HepG2 (cell line): ENCODE measurements at regions not wholly inside any gene's neighbourhood (a gene's known extent, or its start where the extent isn't known, plus 50 kb on each side); places are given as distances from the start of the nearest gene placed in this dataset.

ENCODE experiments used
- CC2D1A ChIP-seq: sonication (generic); formaldehyde crosslinking; IDR thresholded peaks from 2 replicates; pipeline ENCODE4 v1.8.1; 2023; ENCODE audit warnings: mild to moderate bottlenecking, missing genetic modification reagents
- DBP ChIP-seq: sonication (generic); formaldehyde crosslinking; IDR thresholded peaks from 2 replicates; pipeline ENCODE4 v1.4.0; 2020; ENCODE audit warnings: missing genetic modification reagents; ENCODE audit errors: not compliant biosample characterization
- FOXA3 ChIP-seq: IDR thresholded peaks from 2 replicates; pipeline ENCODE4 v1.6.1; 2016; ENCODE audit warnings: missing genetic modification reagents, missing compliant biosample characterization
- FOXJ3 ChIP-seq: sonication (generic); formaldehyde crosslinking; IDR thresholded peaks from 2 replicates; pipeline ENCODE4 v1.4.0; 2020; ENCODE audit warnings: missing genetic modification reagents, mild to moderate bottlenecking, borderline replicate concordance
- FOXM1 ChIP-seq: sonication (generic); formaldehyde crosslinking; IDR thresholded peaks from 2 replicates; pipeline ENCODE4 v1.5.0; 2020; ENCODE audit warnings: missing genetic modification reagents
- HCFC1 ChIP-seq: fragments of 150-350 bp; IDR thresholded peaks from 2 replicates; pipeline ENCODE4 v1.6.1; 2014; ENCODE audit warnings: low read depth, low read length
- NFRKB ChIP-seq: fragments of 450-650 bp; IDR thresholded peaks from 2 replicates; pipeline ENCODE4 v1.6.1; 2017
- NR3C1 ChIP-seq: sonication (generic); formaldehyde crosslinking; IDR thresholded peaks from 2 replicates; pipeline ENCODE4 v1.4.0; 2020; ENCODE audit warnings: missing genetic modification reagents
- PAXIP1 ChIP-seq: sonication (generic); formaldehyde crosslinking; conservative IDR thresholded peaks from 2 replicates; pipeline ENCODE4 v1.4.0; 2020; ENCODE audit warnings: mild to moderate bottlenecking, missing genetic modification reagents, moderate library complexity
- ZBTB4 ChIP-seq: sonication (generic); formaldehyde crosslinking; IDR thresholded peaks from 2 replicates; pipeline ENCODE4 v1.4.0; 2020; ENCODE audit warnings: missing genetic modification reagents, mild to moderate bottlenecking, borderline replicate concordance
- ZBTB42 ChIP-seq: sonication (generic); formaldehyde crosslinking; IDR thresholded peaks from 2 replicates; pipeline ENCODE4 v1.5.0; 2020; ENCODE audit warnings: mild to moderate bottlenecking, missing genetic modification reagents
- ZNF180 ChIP-seq: sonication (generic); formaldehyde crosslinking; IDR thresholded peaks from 2 replicates; pipeline ENCODE4 v1.4.0; 2020; ENCODE audit warnings: low read depth, missing genetic modification reagents, borderline replicate concordance
- ZNF224 ChIP-seq: sonication (generic); formaldehyde crosslinking; IDR thresholded peaks from 2 replicates; pipeline ENCODE4 v1.5.0; 2020; ENCODE audit warnings: mild to moderate bottlenecking, missing genetic modification reagents
- ZNF3 ChIP-seq: IDR thresholded peaks from 2 replicates; pipeline ENCODE4 v1.7.0; 2017; ENCODE audit warnings: inconsistent platforms
- ZNF350 ChIP-seq: sonication (generic); formaldehyde crosslinking; IDR thresholded peaks from 2 replicates; pipeline ENCODE4 v1.4.0; 2020; ENCODE audit warnings: mild to moderate bottlenecking, low read depth, missing genetic modification reagents, borderline replicate concordance
- ZNF501 ChIP-seq: sonication (generic); formaldehyde crosslinking; IDR thresholded peaks from 2 replicates; pipeline ENCODE4 v1.5.1; 2020; ENCODE audit warnings: mild to moderate bottlenecking, moderate library complexity, missing genetic modification reagents
- ZNF644 ChIP-seq: IDR thresholded peaks from 2 replicates; pipeline ENCODE4 v1.6.1; 2016; ENCODE audit warnings: low read depth
- ZNF775 ChIP-seq: sonication (generic); formaldehyde crosslinking; IDR thresholded peaks from 2 replicates; pipeline ENCODE4 v1.4.0; 2020; ENCODE audit warnings: missing genetic modification reagents, mild to moderate bottlenecking, moderate library complexity, borderline replicate concordance
- TF ChIP-seq, protein P1 (sequence below): sonication (generic); formaldehyde crosslinking; IDR thresholded peaks from 2 replicates; pipeline ENCODE4 v1.4.0; 2020; ENCODE audit warnings: low read depth, mild to moderate bottlenecking, missing genetic modification reagents
- TF ChIP-seq, protein P2 (sequence below): sonication (generic); formaldehyde crosslinking; IDR thresholded peaks from 2 replicates; pipeline ENCODE4 v1.4.0; 2020; ENCODE audit warnings: missing genetic modification reagents, borderline replicate concordance

GRCh38 chr18:27415495-27415894 lies 230.4 kb upstream of the CHST9 start (continued):
- TF ChIP-seq, protein P1, sequence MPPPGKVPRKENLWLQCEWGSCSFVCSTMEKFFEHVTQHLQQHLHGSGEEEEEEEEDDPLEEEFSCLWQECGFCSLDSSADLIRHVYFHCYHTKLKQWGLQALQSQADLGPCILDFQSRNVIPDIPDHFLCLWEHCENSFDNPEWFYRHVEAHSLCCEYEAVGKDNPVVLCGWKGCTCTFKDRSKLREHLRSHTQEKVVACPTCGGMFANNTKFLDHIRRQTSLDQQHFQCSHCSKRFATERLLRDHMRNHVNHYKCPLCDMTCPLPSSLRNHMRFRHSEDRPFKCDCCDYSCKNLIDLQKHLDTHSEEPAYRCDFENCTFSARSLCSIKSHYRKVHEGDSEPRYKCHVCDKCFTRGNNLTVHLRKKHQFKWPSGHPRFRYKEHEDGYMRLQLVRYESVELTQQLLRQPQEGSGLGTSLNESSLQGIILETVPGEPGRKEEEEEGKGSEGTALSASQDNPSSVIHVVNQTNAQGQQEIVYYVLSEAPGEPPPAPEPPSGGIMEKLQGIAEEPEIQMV (CRISPR knock-in tag), result no peak
- TF ChIP-seq NR3C1 (CRISPR knock-in tag) (no peak), FOXA3 (CRISPR knock-in tag) (no peak), NFRKB (no peak), HCFC1 (no peak), DBP (CRISPR knock-in tag) (no peak), CC2D1A (CRISPR knock-in tag) (no peak), FOXJ3 (CRISPR knock-in tag) (no peak), ZNF224 (CRISPR knock-in tag) (no peak), ZBTB42 (no peak), ZNF180 (CRISPR knock-in tag) (no peak), PAXIP1 (CRISPR knock-in tag) (peak; percentile 41), ZNF501 (CRISPR knock-in tag) (no peak), ZNF350 (CRISPR knock-in tag) (no peak), ZNF775 (CRISPR knock-in tag) (no peak), ZBTB4 (no peak), ZNF644 (CRISPR knock-in tag) (peak; percentile 66; the same call in 1 of the 2 replicates), FOXM1 (no peak), ZNF3 (CRISPR knock-in tag) (no peak)
- TF ChIP-seq, protein P2, sequence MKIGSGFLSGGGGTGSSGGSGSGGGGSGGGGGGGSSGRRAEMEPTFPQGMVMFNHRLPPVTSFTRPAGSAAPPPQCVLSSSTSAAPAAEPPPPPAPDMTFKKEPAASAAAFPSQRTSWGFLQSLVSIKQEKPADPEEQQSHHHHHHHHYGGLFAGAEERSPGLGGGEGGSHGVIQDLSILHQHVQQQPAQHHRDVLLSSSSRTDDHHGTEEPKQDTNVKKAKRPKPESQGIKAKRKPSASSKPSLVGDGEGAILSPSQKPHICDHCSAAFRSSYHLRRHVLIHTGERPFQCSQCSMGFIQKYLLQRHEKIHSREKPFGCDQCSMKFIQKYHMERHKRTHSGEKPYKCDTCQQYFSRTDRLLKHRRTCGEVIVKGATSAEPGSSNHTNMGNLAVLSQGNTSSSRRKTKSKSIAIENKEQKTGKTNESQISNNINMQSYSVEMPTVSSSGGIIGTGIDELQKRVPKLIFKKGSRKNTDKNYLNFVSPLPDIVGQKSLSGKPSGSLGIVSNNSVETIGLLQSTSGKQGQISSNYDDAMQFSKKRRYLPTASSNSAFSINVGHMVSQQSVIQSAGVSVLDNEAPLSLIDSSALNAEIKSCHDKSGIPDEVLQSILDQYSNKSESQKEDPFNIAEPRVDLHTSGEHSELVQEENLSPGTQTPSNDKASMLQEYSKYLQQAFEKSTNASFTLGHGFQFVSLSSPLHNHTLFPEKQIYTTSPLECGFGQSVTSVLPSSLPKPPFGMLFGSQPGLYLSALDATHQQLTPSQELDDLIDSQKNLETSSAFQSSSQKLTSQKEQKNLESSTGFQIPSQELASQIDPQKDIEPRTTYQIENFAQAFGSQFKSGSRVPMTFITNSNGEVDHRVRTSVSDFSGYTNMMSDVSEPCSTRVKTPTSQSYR (CRISPR knock-in tag), result no peak
